SK-N-SH treated with all-trans-retinoic acid at 6 μM for 48 hours (cell line): ENCODE measurements at regions not wholly inside any gene's neighbourhood (a gene's known extent, or its start where the extent isn't known, plus 50 kb on each side); places are given as distances from the start of the nearest gene placed in this dataset.

ENCODE experiments used
- ARNTL ChIP-seq: fragments of 450-650 bp; formaldehyde crosslinking; IDR thresholded peaks from 2 replicates; pipeline ENCODE4 v1.5.0; 2020; ENCODE audit warnings: low read depth, mild to moderate bottlenecking, moderate library complexity, borderline replicate concordance
- CSDC2 ChIP-seq: fragments of 250-450 bp; sonication (Bioruptor Pico); IDR thresholded peaks from 2 replicates; pipeline ENCODE4 v1.5.0; 2020; ENCODE audit warnings: mild to moderate bottlenecking, moderate library complexity
- GLIS3 ChIP-seq: fragments of 250-450 bp; sonication (Bioruptor Pico); IDR thresholded peaks from 2 replicates; pipeline ENCODE4 v1.5.0; 2020; ENCODE audit warnings: mild to moderate bottlenecking, moderate library complexity
- TCF4 ChIP-seq: fragments of 250-450 bp; sonication (Bioruptor Pico); IDR thresholded peaks from 2 replicates; pipeline ENCODE4 v1.8.0; 2021; ENCODE audit warnings: mild to moderate bottlenecking, moderate library complexity, borderline replicate concordance
- ZC3H10 ChIP-seq: fragments of 250-450 bp; sonication (Bioruptor Pico); IDR thresholded peaks from 2 replicates; pipeline ENCODE4 v1.5.1; 2021; ENCODE audit warnings: mild to moderate bottlenecking, moderate library complexity
- ZFP3 ChIP-seq: fragments of 250-450 bp; sonication (Bioruptor Pico); IDR thresholded peaks from 2 replicates; pipeline ENCODE4 v1.5.0; 2020; ENCODE audit warnings: mild to moderate bottlenecking, moderate library complexity
- ZFP30 ChIP-seq: fragments of 450-650 bp; formaldehyde crosslinking; IDR thresholded peaks from 2 replicates; pipeline ENCODE4 v1.5.0; 2022; ENCODE audit warnings: mild to moderate bottlenecking, moderate library complexity
- ZNF70 ChIP-seq: fragments of 450-650 bp; formaldehyde crosslinking; IDR thresholded peaks from 2 replicates; pipeline ENCODE4 v1.5.0; 2020; ENCODE audit warnings: mild to moderate bottlenecking, moderate library complexity
- ZNF8 ChIP-seq: fragments of 450-650 bp; formaldehyde crosslinking; IDR thresholded peaks from 2 replicates; pipeline ENCODE4 v1.5.0; 2020; ENCODE audit warnings: mild to moderate bottlenecking, moderate library complexity
- TF ChIP-seq, protein P1 (sequence below): fragments of 250-450 bp; sonication (Bioruptor Pico); IDR thresholded peaks from 2 replicates; pipeline ENCODE4 v1.8.0; 2020; ENCODE audit warnings: mild to moderate bottlenecking, moderate library complexity, borderline replicate concordance
- TF ChIP-seq, protein P2 (sequence below): fragments of 250-450 bp; sonication (Bioruptor Pico); IDR thresholded peaks from 2 replicates; pipeline ENCODE4 v1.5.1; 2020; ENCODE audit warnings: low read depth, mild to moderate bottlenecking, moderate library complexity
- TF ChIP-seq, protein P3 (sequence below): fragments of 250-450 bp; sonication (Bioruptor Pico); IDR thresholded peaks from 2 replicates; pipeline ENCODE4 v1.5.1; 2021; ENCODE audit warnings: mild to moderate bottlenecking, moderate library complexity

DNA sequence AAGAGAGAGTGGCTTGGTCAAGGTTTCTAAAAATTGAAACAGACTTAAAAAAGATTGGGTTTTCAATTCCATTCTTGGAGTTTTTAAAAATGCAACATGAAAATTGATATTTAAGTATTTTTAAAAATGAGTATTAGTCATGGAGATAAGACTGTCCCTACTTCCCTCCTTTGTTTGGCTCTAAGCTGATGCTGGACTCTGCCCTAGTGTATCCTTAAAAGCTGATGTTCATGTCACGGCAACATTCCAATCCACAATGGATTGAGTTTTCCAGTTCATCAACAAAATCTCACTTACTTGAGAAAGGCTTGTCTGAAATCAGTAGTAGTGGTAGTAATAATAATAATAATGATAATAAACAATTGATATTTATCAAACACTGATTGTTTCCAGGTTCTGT is 119.0 kb upstream of the SLC38A2 start:
- TF ChIP-seq, protein P1, sequence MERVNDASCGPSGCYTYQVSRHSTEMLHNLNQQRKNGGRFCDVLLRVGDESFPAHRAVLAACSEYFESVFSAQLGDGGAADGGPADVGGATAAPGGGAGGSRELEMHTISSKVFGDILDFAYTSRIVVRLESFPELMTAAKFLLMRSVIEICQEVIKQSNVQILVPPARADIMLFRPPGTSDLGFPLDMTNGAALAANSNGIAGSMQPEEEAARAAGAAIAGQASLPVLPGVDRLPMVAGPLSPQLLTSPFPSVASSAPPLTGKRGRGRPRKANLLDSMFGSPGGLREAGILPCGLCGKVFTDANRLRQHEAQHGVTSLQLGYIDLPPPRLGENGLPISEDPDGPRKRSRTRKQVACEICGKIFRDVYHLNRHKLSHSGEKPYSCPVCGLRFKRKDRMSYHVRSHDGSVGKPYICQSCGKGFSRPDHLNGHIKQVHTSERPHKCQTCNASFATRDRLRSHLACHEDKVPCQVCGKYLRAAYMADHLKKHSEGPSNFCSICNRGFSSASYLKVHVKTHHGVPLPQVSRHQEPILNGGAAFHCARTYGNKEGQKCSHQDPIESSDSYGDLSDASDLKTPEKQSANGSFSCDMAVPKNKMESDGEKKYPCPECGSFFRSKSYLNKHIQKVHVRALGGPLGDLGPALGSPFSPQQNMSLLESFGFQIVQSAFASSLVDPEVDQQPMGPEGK (CRISPR knock-in tag): no peak
- TF ChIP-seq ZFP30 (CRISPR knock-in tag) (no peak), ARNTL (CRISPR knock-in tag) (no peak), ZNF70 (CRISPR knock-in tag) (no peak), CSDC2 (CRISPR knock-in tag) (no peak), GLIS3 (no peak), ZFP3 (CRISPR knock-in tag) (no peak), ZC3H10 (no peak), ZNF8 (CRISPR knock-in tag) (no peak), TCF4 (CRISPR knock-in tag) (no peak)
- TF ChIP-seq, protein P2, sequence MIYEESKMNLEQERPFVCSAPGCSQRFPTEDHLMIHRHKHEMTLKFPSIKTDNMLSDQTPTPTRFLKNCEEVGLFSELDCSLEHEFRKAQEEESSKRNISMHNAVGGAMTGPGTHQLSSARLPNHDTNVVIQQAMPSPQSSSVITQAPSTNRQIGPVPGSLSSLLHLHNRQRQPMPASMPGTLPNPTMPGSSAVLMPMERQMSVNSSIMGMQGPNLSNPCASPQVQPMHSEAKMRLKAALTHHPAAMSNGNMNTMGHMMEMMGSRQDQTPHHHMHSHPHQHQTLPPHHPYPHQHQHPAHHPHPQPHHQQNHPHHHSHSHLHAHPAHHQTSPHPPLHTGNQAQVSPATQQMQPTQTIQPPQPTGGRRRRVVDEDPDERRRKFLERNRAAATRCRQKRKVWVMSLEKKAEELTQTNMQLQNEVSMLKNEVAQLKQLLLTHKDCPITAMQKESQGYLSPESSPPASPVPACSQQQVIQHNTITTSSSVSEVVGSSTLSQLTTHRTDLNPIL (CRISPR knock-in tag): no peak
- TF ChIP-seq, protein P3, sequence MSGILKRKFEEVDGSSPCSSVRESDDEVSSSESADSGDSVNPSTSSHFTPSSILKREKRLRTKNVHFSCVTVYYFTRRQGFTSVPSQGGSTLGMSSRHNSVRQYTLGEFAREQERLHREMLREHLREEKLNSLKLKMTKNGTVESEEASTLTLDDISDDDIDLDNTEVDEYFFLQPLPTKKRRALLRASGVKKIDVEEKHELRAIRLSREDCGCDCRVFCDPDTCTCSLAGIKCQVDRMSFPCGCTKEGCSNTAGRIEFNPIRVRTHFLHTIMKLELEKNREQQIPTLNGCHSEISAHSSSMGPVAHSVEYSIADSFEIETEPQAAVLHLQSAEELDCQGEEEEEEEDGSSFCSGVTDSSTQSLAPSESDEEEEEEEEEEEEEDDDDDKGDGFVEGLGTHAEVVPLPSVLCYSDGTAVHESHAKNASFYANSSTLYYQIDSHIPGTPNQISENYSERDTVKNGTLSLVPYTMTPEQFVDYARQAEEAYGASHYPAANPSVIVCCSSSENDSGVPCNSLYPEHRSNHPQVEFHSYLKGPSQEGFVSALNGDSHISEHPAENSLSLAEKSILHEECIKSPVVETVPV (CRISPR knock-in tag): no peak
